ENCODE measurements at regions not wholly inside any gene's neighbourhood (a gene's known extent, or its start where the extent isn't known, plus 50 kb on each side); places are given as distances from the start of the nearest gene placed in this dataset.

DNA sequence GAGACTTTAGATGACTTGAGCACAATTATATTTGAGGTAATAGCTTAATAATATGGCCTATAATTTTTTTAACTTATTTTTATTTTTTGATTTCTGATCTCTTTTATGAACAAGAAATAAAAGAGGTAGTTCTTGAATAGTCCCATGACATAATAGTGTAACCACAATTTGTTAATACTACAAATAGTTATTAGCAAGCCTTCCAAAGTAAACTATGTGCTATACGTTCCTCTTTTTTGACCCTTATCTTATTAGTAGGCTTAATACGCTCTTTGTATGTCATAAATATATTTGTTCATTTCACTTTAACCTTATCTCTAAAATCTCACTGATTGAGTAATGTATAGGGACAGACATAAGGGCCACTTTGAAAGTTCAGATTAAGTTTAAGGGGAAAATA lies 78.7 kb upstream of the NR4A3 start:
- Histone ChIP-seq H3K4me3 (ENCODE audit: low read length, poor library complexity, severe bottlenecking) (no peak overlapping the region), H3K4me1 (ENCODE audit: insufficient read depth, low read length, poor library complexity, severe bottlenecking) (no peaks in the 10 kb centered on the region), H3K9me3 (ENCODE audit: insufficient read depth, low read depth, low read length) (no peaks in the 10 kb centered on the region), H3F3A (ENCODE audit: low read depth) (no peaks in the 10 kb centered on the region), H3K27me3 (ENCODE audit: insufficient read depth, low read length, poor library complexity, severe bottlenecking) (no peaks in the 10 kb centered on the region), H3K36me3 (ENCODE audit: insufficient read depth, low read length) (no peaks in the 10 kb centered on the region), H3K9ac (ENCODE audit: low read depth, low read length, poor library complexity, severe bottlenecking) (no peak overlapping the region), H3K79me2 (ENCODE audit: insufficient read depth, low read length) (no peaks in the 10 kb centered on the region), H4K20me1 (ENCODE audit: insufficient read depth, low read length, poor library complexity, severe bottlenecking) (no peaks in the 10 kb centered on the region), H3K9me2 (replicated peaks; ENCODE audit: low read depth, low read length) (no peaks in the 10 kb centered on the region), H2AFZ (ENCODE audit: low read length) (no peak overlapping the region), H3K4me2 (ENCODE audit: low read depth, low read length, poor library complexity, severe bottlenecking) (no peak overlapping the region)
- no peak for TF ChIP-seq EZH2phosphoT487 (IDR thresholded peaks at IDR 0.05; ENCODE audit: borderline replicate concordance)
- TF ChIP-seq CTCF (conservative IDR thresholded peaks at IDR 0.05; ENCODE audit: low read length), result no peak

DNA sequence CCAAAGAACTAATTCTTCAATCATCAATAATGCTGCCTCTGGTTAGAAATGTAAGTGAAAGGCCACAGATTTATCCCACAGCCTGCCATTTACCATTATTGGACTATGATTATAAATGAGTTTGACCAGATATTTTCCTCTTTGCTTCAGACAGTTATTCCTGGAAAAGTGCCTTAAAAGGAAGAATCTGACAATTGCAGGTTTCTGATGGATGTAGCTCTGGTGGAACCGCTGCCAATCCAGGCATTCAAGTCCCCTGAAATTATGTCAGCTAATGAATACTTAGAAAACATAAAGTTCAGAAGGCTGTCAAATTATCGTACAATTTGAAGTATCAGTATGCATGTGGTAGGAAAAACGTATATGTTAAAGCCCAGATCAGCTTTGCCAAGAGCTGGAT lies 78.2 kb upstream of the NR4A3 start:
- Histone ChIP-seq H3K4me1 (ENCODE audit: insufficient read depth, low read length, poor library complexity, severe bottlenecking) (no peaks in the 10 kb centered on the region), H3K9me3 (ENCODE audit: insufficient read depth, low read depth, low read length) (no peaks in the 10 kb centered on the region), H3K4me2 (ENCODE audit: low read depth, low read length, poor library complexity, severe bottlenecking) (no peak overlapping the region), H3K4me3 (ENCODE audit: low read length, poor library complexity, severe bottlenecking) (no peak overlapping the region), H3K9ac (ENCODE audit: low read depth, low read length, poor library complexity, severe bottlenecking) (no peak overlapping the region), H3K27me3 (ENCODE audit: insufficient read depth, low read length, poor library complexity, severe bottlenecking) (no peaks in the 10 kb centered on the region), H3K79me2 (ENCODE audit: insufficient read depth, low read length) (no peaks in the 10 kb centered on the region), H3F3A (ENCODE audit: low read depth) (no peaks in the 10 kb centered on the region), H4K20me1 (ENCODE audit: insufficient read depth, low read length, poor library complexity, severe bottlenecking) (no peaks in the 10 kb centered on the region), H3K36me3 (ENCODE audit: insufficient read depth, low read length) (no peaks in the 10 kb centered on the region), H2AFZ (ENCODE audit: low read length) (no peak overlapping the region), H3K9me2 (replicated peaks; ENCODE audit: low read depth, low read length) (no peaks in the 10 kb centered on the region)
- no peak for TF ChIP-seq CTCF (conservative IDR thresholded peaks at IDR 0.05; ENCODE audit: low read length)
- no peak for TF ChIP-seq EZH2phosphoT487 (IDR thresholded peaks at IDR 0.05; ENCODE audit: borderline replicate concordance)

- no peak overlapping the region for H3K9ac ChIP-seq (ENCODE audit: low read depth, low read length, poor library complexity, severe bottlenecking)
- no peaks in the 10 kb centered on the region for H3K9me2 ChIP-seq (replicated peaks; ENCODE audit: low read depth, low read length)
These were observed 77.6 kb upstream of the NR4A3 start for GRCh38 chr9:99744132-99744531.

More at GRCh38 chr9:99744132-99744531, 77.6 kb upstream of the NR4A3 start:
- Histone ChIP-seq H3K4me1 (ENCODE audit: insufficient read depth, low read length, poor library complexity, severe bottlenecking) (no peaks in the 10 kb centered on the region), H3F3A (ENCODE audit: low read depth) (no peaks in the 10 kb centered on the region), H4K20me1 (ENCODE audit: insufficient read depth, low read length, poor library complexity, severe bottlenecking) (no peaks in the 10 kb centered on the region), H2AFZ (ENCODE audit: low read length) (no peak overlapping the region), H3K4me2 (ENCODE audit: low read depth, low read length, poor library complexity, severe bottlenecking) (no peak overlapping the region), H3K79me2 (ENCODE audit: insufficient read depth, low read length) (no peaks in the 10 kb centered on the region), H3K9me3 (ENCODE audit: insufficient read depth, low read depth, low read length) (no peaks in the 10 kb centered on the region), H3K4me3 (ENCODE audit: low read length, poor library complexity, severe bottlenecking) (no peak overlapping the region), H3K36me3 (ENCODE audit: insufficient read depth, low read length) (no peaks in the 10 kb centered on the region), H3K27me3 (ENCODE audit: insufficient read depth, low read length, poor library complexity, severe bottlenecking) (no peaks in the 10 kb centered on the region)
- TF ChIP-seq EZH2phosphoT487 (IDR thresholded peaks at IDR 0.05; ENCODE audit: borderline replicate concordance) (no peak), CTCF (conservative IDR thresholded peaks at IDR 0.05; ENCODE audit: low read length) (no peak)
